GM23338 (cell line): ENCODE measurements at regions not wholly inside any gene's neighbourhood (a gene's known extent, or its start where the extent isn't known, plus 50 kb on each side); places are given as distances from the start of the nearest gene placed in this dataset.

Source experiments
- ATAC-seq: fragments of 200-7000 bp; cut with Tn5 transposase; 3 replicates; pipeline ENCODE4 v1.9.1; 2020
- DNase-seq: peaks from one replicate; pipeline ENCODE4 v3.0.0-alpha.2; 2015; ENCODE audit warnings: low spot score
- H2AFZ ChIP-seq: fragments of 200-600 bp; sonication (generic); 2 replicates; pipeline ENCODE4 v1.8.0; 2016; ENCODE audit warnings: antibody characterized with exemption, mild to moderate bottlenecking, moderate library complexity
- H3F3A ChIP-seq: fragments of 200-600 bp; sonication (generic); replicated peaks from 2 replicates; pipeline ENCODE4 v1.8.0; 2017; ENCODE audit warnings: antibody characterized with exemption, mixed run types, low read depth
- H3K27ac ChIP-seq: fragments of 200-600 bp; sonication (generic); 2 replicates; pipeline ENCODE4 v1.6.1; 2016; ENCODE audit warnings: low read depth
- H3K27me3 ChIP-seq: fragments of 200-600 bp; sonication (generic); 2 replicates; pipeline ENCODE4 v1.8.0; 2016; ENCODE audit warnings: mild to moderate bottlenecking, mixed run types, moderate library complexity; ENCODE audit not compliant: insufficient read depth
- H3K36me3 ChIP-seq: fragments of 200-600 bp; sonication (generic); 2 replicates; pipeline ENCODE4 v1.8.0; 2016; ENCODE audit warnings: mild to moderate bottlenecking; ENCODE audit not compliant: insufficient read depth
- H3K4me1 ChIP-seq: fragments of 200-600 bp; sonication (generic); 2 replicates; pipeline ENCODE4 v1.8.0; 2016; ENCODE audit warnings: mild to moderate bottlenecking, moderate library complexity; ENCODE audit not compliant: insufficient read depth
- H3K4me2 ChIP-seq: fragments of 200-600 bp; sonication (generic); 2 replicates; pipeline ENCODE4 v1.7.1; 2017; ENCODE audit warnings: mixed run types
- H3K4me3 ChIP-seq: fragments of 200-600 bp; sonication (generic); 2 replicates; pipeline ENCODE4 v1.6.1; 2016; ENCODE audit warnings: mixed run types
- H3K79me2 ChIP-seq: fragments of 200-600 bp; sonication (generic); replicated peaks from 2 replicates; pipeline ENCODE4 v1.8.0; 2017; ENCODE audit warnings: mild to moderate bottlenecking; ENCODE audit not compliant: insufficient read depth
- H3K9me2 ChIP-seq: fragments of 200-600 bp; sonication (generic); 2 replicates; pipeline ENCODE4 v1.8.0; 2017; ENCODE audit not compliant: insufficient read depth
- H4K20me1 ChIP-seq: fragments of 200-600 bp; sonication (generic); replicated peaks from 2 replicates; pipeline ENCODE4 v1.8.0; 2017; ENCODE audit warnings: mild to moderate bottlenecking; ENCODE audit not compliant: insufficient read depth
- H3K27ac Mint-ChIP-seq: 2 replicates; pipeline ENCODE4 v1.8.0; 2020; ENCODE audit warnings: inconsistent platforms, mild to moderate bottlenecking, moderate library complexity, mixed read lengths
- H3K27me3 Mint-ChIP-seq: 3 replicates; pipeline ENCODE4 v1.8.0; 2022; ENCODE audit warnings: low read depth, mild to moderate bottlenecking, moderate library complexity, mixed read lengths, inconsistent platforms; ENCODE audit not compliant: insufficient read depth, poor library complexity
- H3K36me3 Mint-ChIP-seq: 3 replicates; pipeline ENCODE4 v1.8.0; 2021; ENCODE audit warnings: low read depth, mild to moderate bottlenecking, inconsistent platforms, moderate library complexity, mixed read lengths
- H3K4me1 Mint-ChIP-seq: 3 replicates; pipeline ENCODE4 v1.8.0; 2020; ENCODE audit warnings: mild to moderate bottlenecking, inconsistent platforms, mixed read lengths
- H3K4me3 Mint-ChIP-seq: 3 replicates; pipeline ENCODE4 v1.8.0; 2021; ENCODE audit warnings: moderate library complexity, mild to moderate bottlenecking, inconsistent platforms, mixed read lengths
- H3K9me3 Mint-ChIP-seq: 3 replicates; pipeline ENCODE4 v1.8.0; 2020; ENCODE audit warnings: moderate library complexity, mild to moderate bottlenecking, inconsistent platforms, mixed read lengths
- CREB1 ChIP-seq: fragments of 250-450 bp; sonication (Bioruptor Pico); IDR thresholded peaks from 2 replicates; pipeline ENCODE4 v1.5.0; 2020; ENCODE audit warnings: low read depth, mild to moderate bottlenecking, moderate library complexity
- CTCF ChIP-seq, 2 experiments: fragments of 200-600 bp in 1 of 2; sonication (generic) in 1 of 2; conservative IDR thresholded peaks; 2 replicates each; pipeline versions ENCODE4 v1.5.1 to v1.6.1; 2016 to 2017; ENCODE audit warnings: antibody characterized with exemption in 2 of 2, low read depth in 2 of 2, mild to moderate bottlenecking in 2 of 2, moderate library complexity in 1 of 2
- ETS1 ChIP-seq: IDR thresholded peaks from 2 replicates; pipeline ENCODE4 v1.6.1; 2016; ENCODE audit warnings: antibody characterized with exemption
- EZH2 ChIP-seq: fragments of 200-600 bp; sonication (generic); IDR thresholded peaks from one replicate; pipeline ENCODE4 v1.8.0; 2017; ENCODE audit warnings: antibody characterized with exemption, mild to moderate bottlenecking, low read depth; ENCODE audit not compliant: unreplicated experiment
- EZH2phosphoT487 ChIP-seq: fragments of 200-600 bp; sonication (generic); IDR thresholded peaks from one replicate; pipeline ENCODE4 v1.8.1; 2018; ENCODE audit warnings: antibody characterized with exemption; ENCODE audit not compliant: unreplicated experiment
- JUNB ChIP-seq: IDR thresholded peaks from one replicate; pipeline ENCODE4 v1.6.1; 2016; ENCODE audit warnings: antibody characterized with exemption; ENCODE audit not compliant: unreplicated experiment
- NANOG ChIP-seq: IDR thresholded peaks from 2 replicates; pipeline ENCODE4 v1.6.1; 2016; ENCODE audit warnings: antibody characterized with exemption, borderline replicate concordance
- POLR2AphosphoS5 ChIP-seq: IDR thresholded peaks from 2 replicates; pipeline ENCODE4 v1.6.1; 2016; ENCODE audit warnings: antibody characterized with exemption, low read depth
- REST ChIP-seq: IDR thresholded peaks from one replicate; pipeline ENCODE4 v1.6.1; 2018; ENCODE audit warnings: antibody characterized with exemption; ENCODE audit not compliant: unreplicated experiment
- STAT1 ChIP-seq: IDR thresholded peaks from one replicate; pipeline ENCODE4 v1.6.1; 2016; ENCODE audit warnings: antibody characterized with exemption; ENCODE audit not compliant: unreplicated experiment
- ZNF114 ChIP-seq: fragments of 250-450 bp; sonication (Bioruptor Pico); IDR thresholded peaks from 2 replicates; pipeline ENCODE4 v1.5.0; 2020; ENCODE audit warnings: mild to moderate bottlenecking, moderate library complexity
- ZNF331 ChIP-seq: fragments of 250-450 bp; sonication (Bioruptor Pico); IDR thresholded peaks from 2 replicates; pipeline ENCODE4 v1.5.0; 2020; ENCODE audit warnings: low read depth, mild to moderate bottlenecking, moderate library complexity
- ZNF462 ChIP-seq: fragments of 250-450 bp; sonication (Bioruptor Pico); IDR thresholded peaks from 2 replicates; pipeline ENCODE4 v1.5.0; 2020; ENCODE audit warnings: mild to moderate bottlenecking, moderate library complexity

GRCh38 chr9:80218328-80218727 lies 646.6 kb downstream of the TLE4 start (continued):
- TF ChIP-seq REST (no peak), ETS1 (no peak), ZNF331 (CRISPR knock-in tag) (no peak), EZH2phosphoT487 (no peak), EZH2 (no peak)

- Histone ChIP-seq H3K9me2 (no peaks in the 10 kb centered on the region), H3K36me3 (no peaks in the 10 kb centered on the region), H3K4me3 (no peak overlapping the region), H2AFZ (no peak overlapping the region), H3K79me2 (no peaks in the 10 kb centered on the region), H3K27me3 (no peaks in the 10 kb centered on the region), H3K4me2 (no peak overlapping the region), H3K4me1 (no peaks in the 10 kb centered on the region), H3K27ac (no peak overlapping the region), H3F3A (no peaks in the 10 kb centered on the region), H4K20me1 (no peaks in the 10 kb centered on the region)
- peaks cover 26% of the 10 kb centered on the region for H3K9me3 Mint-ChIP-seq
- H3K27ac Mint-ChIP-seq = no peak overlapping the region
- DNase-seq = no peak
- no peak for ATAC-seq
- H3K4me3 Mint-ChIP-seq = no peak overlapping the region
- no peaks in the 10 kb centered on the region for H3K4me1 Mint-ChIP-seq
- H3K36me3 Mint-ChIP-seq = peaks cover 9% of the 10 kb centered on the region; the same call in 2 of the 3 replicates
- H3K27me3 Mint-ChIP-seq = peaks cover 7% of the 10 kb centered on the region
- TF ChIP-seq POLR2AphosphoS5 (no peak), ZNF462 (CRISPR knock-in tag) (no peak), ZNF114 (no peak), NANOG (no peak), CTCF (conservative IDR thresholded peaks at IDR 0.05; ENCODE audit: low read depth in 2 of 2) (no peak), JUNB (no peak), CREB1 (CRISPR knock-in tag) (no peak), EZH2phosphoT487 (no peak), STAT1 (no peak), ZNF331 (CRISPR knock-in tag) (no peak)
Measured at GRCh38 chr9:80213613-80214012, 641.8 kb downstream of the TLE4 start.
